Transverse colon (tissue), 3 donors: ENCODE measurements at regions not wholly inside any gene's neighbourhood (a gene's known extent, or its start where the extent isn't known, plus 50 kb on each side); places are given as distances from the start of the nearest gene placed in this dataset.

Source experiments
- POLR2A ChIP-seq: fragments of 450-650 bp; IDR thresholded peaks from one replicate; pipeline ENCODE4 v1.6.1; 2016; ENCODE audit warnings: antibody characterized with exemption, mild to moderate bottlenecking, moderate library complexity
- TF ChIP-seq, protein P1 (sequence below), 5 experiments: fragments of 200-600 bp in 3 of 5; fragments of 450-650 bp in 2 of 5; sonication (generic) in 3 of 5; IDR thresholded peaks; 1 replicate in 2 of 5; 2 replicates in 3 of 5; pipeline ENCODE4 v1.5.1; 2016 to 2017; ENCODE audit warnings: antibody characterized with exemption in 5 of 5, inconsistent platforms in 3 of 5, mild to moderate bottlenecking in 2 of 5, moderate library complexity in 1 of 5

DNA sequence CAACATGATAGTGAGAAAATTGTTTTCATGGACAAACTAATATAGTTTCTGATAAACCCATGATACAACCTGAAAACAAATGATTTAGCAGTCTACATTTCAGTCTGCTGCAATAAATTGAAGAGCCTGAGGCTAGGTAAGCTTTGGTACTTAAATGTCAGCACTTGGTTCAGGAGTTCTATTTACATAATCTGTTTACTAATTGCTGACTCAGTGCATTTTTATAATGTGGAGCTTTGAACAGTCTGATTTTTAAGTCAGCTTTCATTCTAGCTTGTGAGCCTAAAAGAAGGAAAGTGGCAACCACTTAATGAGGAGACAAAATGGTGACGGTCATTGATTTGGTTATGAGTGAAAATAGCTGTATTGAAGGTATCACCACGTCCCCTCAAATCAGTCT, 488.6 kb downstream of the CPS1 start:
- TF ChIP-seq POLR2A: no peak
- TF ChIP-seq, protein P1, sequence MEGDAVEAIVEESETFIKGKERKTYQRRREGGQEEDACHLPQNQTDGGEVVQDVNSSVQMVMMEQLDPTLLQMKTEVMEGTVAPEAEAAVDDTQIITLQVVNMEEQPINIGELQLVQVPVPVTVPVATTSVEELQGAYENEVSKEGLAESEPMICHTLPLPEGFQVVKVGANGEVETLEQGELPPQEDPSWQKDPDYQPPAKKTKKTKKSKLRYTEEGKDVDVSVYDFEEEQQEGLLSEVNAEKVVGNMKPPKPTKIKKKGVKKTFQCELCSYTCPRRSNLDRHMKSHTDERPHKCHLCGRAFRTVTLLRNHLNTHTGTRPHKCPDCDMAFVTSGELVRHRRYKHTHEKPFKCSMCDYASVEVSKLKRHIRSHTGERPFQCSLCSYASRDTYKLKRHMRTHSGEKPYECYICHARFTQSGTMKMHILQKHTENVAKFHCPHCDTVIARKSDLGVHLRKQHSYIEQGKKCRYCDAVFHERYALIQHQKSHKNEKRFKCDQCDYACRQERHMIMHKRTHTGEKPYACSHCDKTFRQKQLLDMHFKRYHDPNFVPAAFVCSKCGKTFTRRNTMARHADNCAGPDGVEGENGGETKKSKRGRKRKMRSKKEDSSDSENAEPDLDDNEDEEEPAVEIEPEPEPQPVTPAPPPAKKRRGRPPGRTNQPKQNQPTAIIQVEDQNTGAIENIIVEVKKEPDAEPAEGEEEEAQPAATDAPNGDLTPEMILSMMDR (IDR thresholded peaks at IDR 0.05): no peak
